Ammon's horn (tissue), 1 donor: ENCODE measurements at regions not wholly inside any gene's neighbourhood (a gene's known extent, or its start where the extent isn't known, plus 50 kb on each side); places are given as distances from the start of the nearest gene placed in this dataset.
"Not testable (repeated sequence)": the region's sequence is repeated elsewhere in the genome, so short reads cannot be mapped to it uniquely, and the experiment has no call there.

ENCODE experiments used
- DNase-seq: peaks from one replicate; pipeline ENCODE4 v3.0.0-alpha.2; 2016; ENCODE audit warnings: low spot score

GRCh38 chr11:35046681-35047080 lies 92.3 kb upstream of the CD44 start:
- DNase-seq: no peak

DNA sequence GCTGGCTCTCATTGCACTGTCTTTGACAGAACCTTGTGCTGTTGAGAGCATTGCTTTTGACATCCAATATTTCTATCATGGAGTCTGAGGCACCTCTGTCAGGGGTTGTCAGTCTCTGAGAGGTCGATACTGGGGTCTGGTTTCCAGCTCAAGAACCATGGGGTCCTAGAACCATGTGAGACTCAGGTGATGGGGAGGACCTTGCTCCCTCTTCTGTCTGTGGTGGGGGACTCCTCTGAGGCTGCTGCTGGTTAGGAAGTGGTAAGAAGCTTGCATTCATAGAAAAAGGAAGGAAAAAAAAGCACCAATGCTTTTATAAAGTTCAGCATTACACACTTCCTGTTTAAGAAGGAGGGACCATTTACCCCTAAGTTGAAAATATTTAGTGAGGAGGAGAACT lies 91.8 kb upstream of the CD44 start:
- no peak for DNase-seq

DNA sequence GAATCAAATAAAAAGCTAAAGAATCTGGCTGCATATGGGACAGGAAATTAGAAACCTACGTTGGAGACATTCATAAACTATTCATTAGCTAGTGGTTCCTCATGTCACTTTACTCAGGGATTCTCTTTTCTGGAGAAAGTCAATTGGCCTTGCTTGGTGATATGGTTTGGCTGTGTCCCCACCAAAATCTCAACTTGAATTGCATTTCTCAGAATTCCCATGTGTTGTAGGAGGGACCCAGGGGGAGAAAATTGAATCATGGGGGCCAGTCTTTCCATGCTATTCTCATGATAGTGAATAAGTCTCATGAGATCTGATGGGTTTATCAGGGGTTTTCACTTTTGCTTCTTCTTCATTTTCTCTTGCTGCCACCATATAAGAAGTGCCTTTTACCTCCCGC lies 91.2 kb upstream of the CD44 start:
- no peak for DNase-seq

- DNase-seq: not testable (repeated sequence)
Measured at GRCh38 chr11:35048346-35048745, 90.6 kb upstream of the CD44 start.

- no peak for DNase-seq
Measured at GRCh38 chr11:35049859-35050531, 89.0 kb upstream of the CD44 start.

DNA sequence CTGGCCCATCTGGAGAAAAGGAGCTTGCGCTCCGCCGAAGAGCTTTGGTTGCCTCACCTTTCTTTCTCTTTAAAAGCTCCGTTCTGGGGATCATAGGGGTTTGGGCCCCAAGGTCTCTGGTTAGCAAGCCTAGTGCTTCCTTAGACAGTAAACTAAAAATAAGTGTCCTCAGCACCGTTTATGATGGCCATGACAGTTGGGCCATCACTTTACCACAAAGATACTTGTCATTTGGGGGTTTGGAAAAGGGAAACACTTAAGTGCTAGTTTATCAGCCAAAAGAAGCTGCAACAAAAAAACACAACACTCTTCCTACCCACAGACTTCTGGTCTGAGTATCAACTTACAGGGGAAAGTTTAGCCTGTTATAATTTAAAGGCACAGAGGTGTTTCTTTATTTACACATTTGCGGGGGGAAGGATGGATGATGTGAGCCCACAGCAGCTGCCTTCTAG lies 88.4 kb upstream of the CD44 start:
- no peak for DNase-seq

GRCh38 chr11:35056391-35057093 lies 82.4 kb upstream of the CD44 start:
- no peak for DNase-seq

DNA sequence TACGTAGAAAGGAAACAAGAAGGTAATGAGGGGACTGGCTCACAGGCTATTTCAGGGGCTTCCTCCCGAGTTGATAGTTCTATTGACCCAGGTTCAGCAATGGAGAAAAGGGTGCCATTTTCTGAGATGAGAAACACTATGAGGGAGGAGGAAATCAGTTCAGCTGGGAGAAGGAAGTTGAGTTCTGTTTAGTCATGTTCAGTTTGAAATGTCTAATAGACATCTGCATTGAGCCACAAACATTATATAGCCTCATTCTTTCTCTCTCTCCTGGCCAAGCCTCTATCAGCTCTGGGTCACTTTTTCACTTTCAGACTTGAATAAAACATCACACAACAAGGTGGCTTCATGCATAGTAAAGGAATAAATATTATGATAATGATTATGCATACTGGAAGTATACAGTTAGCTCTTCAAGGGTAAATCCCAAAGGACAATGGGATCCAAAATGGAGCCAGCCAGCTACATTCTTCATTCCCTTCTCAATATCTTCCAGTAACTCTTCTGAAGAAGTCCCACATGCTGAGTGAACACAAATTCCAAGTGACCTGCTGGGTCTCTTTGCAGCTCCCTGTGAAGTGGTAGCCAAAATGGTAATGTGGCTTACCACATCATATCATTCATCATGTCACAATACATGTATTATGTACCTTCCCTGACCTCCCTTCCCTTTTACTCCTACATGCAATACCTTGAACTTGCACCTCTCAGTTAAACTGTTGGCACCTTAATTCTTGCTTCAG lies 80.9 kb upstream of the CD44 start:
- DNase-seq: no peak

DNA sequence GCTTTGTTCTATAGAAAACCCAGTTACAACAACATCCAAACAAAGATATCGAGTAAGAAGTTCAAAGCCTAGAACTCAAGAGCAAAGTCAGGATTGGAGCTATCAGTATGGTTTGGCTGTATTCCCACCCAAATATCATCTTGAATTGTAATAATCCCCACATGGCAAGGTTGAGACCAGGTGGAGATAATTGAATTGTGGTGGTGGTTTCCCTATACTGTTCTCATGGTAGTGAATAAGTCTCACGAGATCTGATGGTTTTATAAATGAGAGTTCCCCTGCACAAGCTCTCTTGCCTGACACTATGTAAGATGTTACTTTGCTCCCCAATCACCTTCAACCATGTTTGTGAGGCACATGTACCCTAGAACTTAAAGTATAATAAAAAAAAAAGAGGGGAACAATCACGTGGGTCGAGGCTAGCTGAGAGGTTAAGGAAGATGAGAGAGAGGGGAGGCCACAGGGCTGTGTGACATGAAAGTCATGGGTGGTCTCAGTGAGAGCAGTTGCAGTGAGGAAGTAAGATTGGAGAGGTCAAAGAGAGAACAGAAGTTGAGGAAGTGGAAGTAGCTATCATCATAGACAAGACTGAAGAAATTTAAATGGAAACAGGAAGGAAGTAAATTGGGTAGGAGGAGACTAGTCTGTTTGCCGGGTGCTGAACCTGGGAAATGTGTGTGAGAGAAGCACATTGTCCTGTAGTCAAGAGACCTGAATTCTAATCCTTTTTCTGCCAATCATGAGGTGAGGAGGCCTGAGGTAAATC lies 80.1 kb upstream of the CD44 start:
- peak; percentile 30 for DNase-seq

DNA sequence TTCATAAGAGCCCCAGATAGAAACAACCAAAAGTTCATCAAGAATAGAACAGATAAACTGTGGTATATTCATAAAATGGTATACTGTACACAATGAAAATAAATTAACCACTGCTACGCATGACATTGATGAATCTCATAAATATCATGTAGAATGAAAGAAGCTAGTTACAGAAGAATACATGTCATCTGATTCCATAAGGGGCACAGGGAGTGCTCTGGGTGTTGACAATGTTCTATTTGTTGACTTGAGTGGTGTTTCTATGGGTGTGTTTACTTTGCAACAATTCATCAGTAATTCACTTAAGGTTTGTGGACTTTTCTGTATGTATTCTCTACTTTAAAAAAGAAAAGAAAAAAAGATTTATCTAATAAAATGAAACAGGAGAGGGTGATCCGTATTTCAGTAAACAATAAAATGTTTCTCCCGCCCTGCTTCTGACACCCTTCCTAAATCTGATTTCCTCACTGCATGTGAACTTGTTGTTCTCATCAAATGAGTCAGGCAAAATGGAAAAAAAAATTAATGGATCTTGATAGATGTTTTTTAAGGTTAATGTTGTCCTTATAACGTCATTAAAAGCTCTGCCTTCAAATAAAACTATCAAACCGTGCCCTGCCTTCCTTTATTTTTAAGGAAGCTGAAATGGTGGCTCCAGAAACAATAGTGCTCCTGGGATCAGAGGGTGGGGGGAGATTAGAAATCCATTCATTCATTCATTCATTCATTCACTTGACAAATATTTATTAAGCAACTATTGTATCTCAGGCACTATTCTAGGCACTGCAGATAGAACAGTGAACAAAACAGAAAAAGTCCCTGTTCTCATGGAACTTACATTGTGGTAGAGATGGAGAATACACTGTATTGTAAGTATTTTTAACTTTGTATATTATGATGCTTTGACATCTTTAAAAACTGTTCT lies 77.2 kb upstream of the CD44 start:
- DNase-seq: no peak

GRCh38 chr11:35063488-35063931 lies 75.5 kb upstream of the CD44 start:
- no peak for DNase-seq

- DNase-seq: no peak
Measured at GRCh38 chr11:35064114-35064800, 74.7 kb upstream of the CD44 start.

DNA sequence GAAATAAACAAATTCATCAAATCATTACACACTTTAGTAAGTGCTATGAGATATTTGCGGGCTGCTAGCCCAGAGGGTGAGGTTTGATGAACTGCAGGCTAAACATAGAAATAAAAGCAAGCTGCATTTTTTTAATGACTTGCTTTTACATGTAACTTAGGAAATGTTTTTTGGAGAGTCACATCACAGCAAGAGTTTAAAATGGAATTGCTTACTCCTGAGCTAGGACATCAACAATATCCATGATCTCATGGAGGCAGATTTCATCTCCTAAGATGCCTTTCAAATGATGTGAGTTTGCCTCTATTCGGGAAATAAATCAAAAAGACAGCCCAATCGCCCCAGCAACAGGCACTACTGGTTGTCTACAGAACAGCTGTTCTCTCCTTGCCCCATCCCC lies 73.4 kb upstream of the CD44 start:
- DNase-seq: no peak

GRCh38 chr11:35066030-35066429 lies 72.9 kb upstream of the CD44 start:
- DNase-seq: no peak

GRCh38 chr11:35066783-35067423 lies 72.1 kb upstream of the CD44 start:
- DNase-seq: no peak

GRCh38 chr11:35071722-35072121 lies 67.2 kb upstream of the CD44 start:
- DNase-seq: no peak

DNA sequence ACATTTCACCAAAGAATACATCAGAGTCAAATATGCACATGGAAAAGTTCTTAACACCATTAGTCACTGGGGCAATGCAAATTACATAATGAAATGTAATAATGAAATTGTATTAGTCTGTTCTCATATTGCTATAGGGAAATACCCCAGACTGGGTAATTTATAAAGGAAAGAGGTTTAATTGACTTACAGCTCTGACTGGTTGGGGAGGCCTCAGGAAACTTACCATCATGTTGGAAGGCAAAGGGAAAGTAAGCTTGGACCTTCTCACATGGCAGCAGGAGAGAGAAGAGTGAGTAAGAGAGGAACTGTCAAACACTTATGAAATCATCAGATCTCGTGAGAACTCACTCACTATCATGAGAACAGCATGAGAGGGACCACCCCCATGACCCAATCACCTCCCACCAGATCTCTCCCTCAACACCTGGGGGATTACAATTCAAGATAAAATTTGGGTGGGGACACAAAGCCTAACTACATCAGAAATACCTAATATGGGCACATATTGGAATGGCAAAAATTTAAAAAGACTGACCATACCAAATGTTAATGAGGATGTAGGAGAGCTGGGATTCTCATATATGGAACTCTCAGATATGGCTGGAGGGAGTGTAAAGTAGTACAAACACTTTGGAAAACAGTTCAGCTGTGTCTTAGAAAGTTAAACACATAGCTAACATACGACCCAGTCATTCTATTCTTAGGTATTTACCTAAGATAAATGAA lies 65.1 kb upstream of the CD44 start:
- DNase-seq: no peak

GRCh38 chr11:35076201-35077100 lies 62.5 kb upstream of the CD44 start:
- DNase-seq: no peak
